ENCODE measurements at regions not wholly inside any gene's neighbourhood (a gene's known extent, or its start where the extent isn't known, plus 50 kb on each side); places are given as distances from the start of the nearest gene placed in this dataset.

- no peak for TF ChIP-seq CTCF (IDR thresholded peaks at IDR 0.05; ENCODE audit: poor library complexity, severe bottlenecking)
- no peak for TF ChIP-seq EZH2 (IDR thresholded peaks at IDR 0.05; ENCODE audit: borderline replicate concordance, insufficient read depth, low read length, poor library complexity, severe bottlenecking)
- no peak for TF ChIP-seq POLR2AphosphoS5 (IDR thresholded peaks at IDR 0.05)
- TF ChIP-seq EP300 (conservative IDR thresholded peaks at IDR 0.05; ENCODE audit: poor library complexity, severe bottlenecking): no peak
- no peak for TF ChIP-seq REST (IDR thresholded peaks at IDR 0.05; ENCODE audit: borderline replicate concordance)
- TF ChIP-seq TAF1 (IDR thresholded peaks at IDR 0.05; ENCODE audit: low read depth): no peak
- no peak for TF ChIP-seq RAD21 (conservative IDR thresholded peaks at IDR 0.05)
- no peak for TF ChIP-seq SMC3 (conservative IDR thresholded peaks at IDR 0.05; ENCODE audit: poor library complexity)
- TF ChIP-seq MXI1 (conservative IDR thresholded peaks at IDR 0.05; ENCODE audit: poor library complexity, severe bottlenecking): no peak
Observed at GRCh38 chr1:199616947-199617346, 410.6 kb upstream of the NR5A2 start.

All from neural cell (in vitro differentiated cells).